ENCODE measurements at regions not wholly inside any gene's neighbourhood (a gene's known extent, or its start where the extent isn't known, plus 50 kb on each side); places are given as distances from the start of the nearest gene placed in this dataset.
"Not testable (repeated sequence)": the region's sequence is repeated elsewhere in the genome, so short reads cannot be mapped to it uniquely, and the experiment has no call there.

GRCh38 chr22:27588268-27588667 is 213.3 kb downstream of the MN1 start:
- intact Hi-C loops (cut with DNase I) = no loop called here
- no peak for ATAC-seq
- no peak for DNase-seq

- intact Hi-C loops (cut with DNase I) = no loop called here
- DNase-seq = no peak
- no peak for ATAC-seq
Measured at GRCh38 chr22:27588915-27589314, 212.6 kb downstream of the MN1 start.

- intact Hi-C loops (cut with DNase I) = no loop called here
Measured at GRCh38 chr22:27591060-27591459, 210.5 kb downstream of the MN1 start.

DNA sequence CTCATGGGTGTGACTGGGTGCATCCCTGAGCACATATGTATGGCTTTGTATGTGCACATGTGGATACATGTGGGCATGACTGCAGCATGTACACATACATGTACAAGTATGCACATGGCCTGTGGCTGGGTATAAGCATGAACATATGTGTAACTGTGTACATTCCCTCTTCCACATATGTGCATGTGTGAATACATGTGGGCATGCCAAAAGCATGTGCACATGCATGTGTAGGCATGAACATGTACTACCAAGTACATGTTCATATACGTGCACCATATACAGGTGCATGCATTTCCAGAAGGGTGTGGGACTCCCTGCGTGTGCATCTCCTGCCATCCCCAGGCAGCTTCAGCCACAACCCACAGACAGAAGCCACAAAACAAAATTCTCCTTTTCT is 208.2 kb downstream of the MN1 start:
- intact Hi-C loops (cut with DNase I) = no loop called here
- DNase-seq (no peak), ATAC-seq (no peak)

More at GRCh38 chr22:27591060-27591459, 210.5 kb downstream of the MN1 start:
- peak; percentile 86 to 92 for ATAC-seq
- DNase-seq = peak; percentile 56

- ATAC-seq (no peak), DNase-seq (no peak)
- intact Hi-C loops (cut with DNase I) = no loop called here
Measured at GRCh38 chr22:27594020-27594419, 207.5 kb downstream of the MN1 start.

DNA sequence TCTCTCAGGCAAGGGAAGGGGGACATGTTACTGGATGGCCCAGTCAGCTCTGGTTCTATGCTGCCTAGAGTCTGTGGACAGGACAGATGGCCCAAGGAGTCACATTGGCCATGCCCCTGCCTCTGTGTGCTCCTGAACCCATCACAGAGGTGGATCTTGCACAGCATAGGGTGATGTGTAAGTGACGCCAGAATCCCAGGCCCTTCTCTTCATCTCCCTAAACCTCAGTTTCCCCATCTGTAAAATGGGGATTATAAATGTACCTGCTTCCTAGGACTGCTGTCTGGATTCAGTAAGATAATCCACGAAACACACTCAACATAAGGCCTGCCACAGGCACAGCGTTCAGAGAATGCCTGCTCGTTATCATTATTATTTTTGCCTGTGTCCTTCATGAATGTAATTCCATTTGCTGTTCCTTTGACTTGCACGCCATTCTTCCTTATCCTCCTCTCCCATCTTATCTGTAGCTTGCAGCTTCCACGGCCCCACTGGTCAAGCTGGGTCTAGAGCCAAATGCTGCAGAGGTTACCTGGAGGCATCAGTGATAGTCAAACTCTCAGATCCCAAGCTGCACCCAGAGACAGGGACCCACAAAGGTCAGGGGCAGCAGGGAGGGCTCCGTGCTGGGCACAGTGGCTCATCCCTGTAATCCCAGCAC is 207.0 kb downstream of the MN1 start:
- ATAC-seq = no peak
- no peak for DNase-seq
- intact Hi-C loops (cut with DNase I) = no loop called here

DNA sequence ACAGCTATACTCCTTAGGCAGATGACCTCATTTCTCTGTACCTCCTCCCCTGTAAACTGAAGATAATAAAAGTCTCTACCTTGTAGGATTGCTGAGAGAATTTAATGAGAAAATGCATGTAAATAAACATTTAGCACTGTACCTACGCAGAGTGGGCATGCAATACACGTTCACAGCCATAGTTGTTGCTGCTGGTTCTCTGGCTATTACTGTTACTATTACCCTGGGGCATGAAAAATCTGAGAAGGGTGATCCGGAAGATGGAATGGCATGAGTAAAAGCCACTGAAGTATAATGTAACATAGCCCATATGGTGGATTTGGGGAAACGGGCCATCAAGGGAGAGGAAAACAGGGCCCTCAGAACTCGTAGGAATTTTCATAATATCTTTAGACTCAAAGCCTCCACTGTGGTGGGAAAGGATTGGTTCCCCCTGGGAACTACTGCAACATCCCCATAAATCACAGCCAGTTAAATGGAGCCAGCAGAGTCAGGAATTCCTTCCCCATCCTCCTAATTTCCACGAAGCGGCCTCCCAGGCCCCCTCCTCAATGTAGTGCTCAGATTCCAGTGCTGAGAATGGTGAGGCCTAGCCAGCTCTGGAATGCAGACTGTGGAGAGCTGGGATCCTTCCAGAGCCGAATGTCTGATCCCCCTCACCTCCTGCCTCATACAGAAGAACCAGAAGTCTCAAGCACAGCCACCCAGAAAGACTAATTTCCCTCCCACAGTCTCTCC is 205.3 kb downstream of the MN1 start:
- no peak for ATAC-seq

DNA sequence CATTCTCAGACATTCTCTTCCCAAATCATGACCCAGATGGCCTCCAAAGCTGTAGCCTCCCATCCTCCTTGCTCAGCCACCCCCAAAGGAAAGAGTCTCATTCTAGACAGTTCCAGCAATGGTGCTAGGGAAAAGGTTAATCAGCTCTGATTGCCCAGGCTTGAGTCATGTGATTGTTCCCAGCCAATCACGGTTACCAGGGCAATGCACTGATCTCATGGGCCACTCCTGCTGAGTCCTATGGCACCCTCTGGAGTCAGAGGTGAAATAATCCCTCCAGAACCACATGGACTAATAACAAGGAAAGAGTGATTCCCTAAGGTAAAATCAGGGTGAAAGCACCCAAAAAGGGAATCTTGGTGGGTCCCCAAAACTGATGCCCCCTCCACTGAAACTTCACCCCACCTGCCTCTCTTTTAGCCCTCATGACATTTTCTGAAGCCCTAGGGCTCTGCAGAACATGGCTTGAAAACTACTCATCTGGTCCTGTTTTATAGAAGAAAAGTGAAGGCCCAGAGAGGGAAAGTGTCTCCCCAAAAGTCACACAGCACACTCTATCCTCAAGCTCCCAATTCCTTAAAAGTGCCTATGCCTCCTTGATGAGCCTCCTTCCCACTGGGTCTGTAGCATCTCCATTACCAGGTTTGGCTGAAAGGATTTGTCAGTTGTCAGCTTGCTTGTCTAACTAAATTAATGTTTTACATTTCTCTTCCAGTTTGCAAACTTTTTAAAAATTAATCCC is 203.7 kb downstream of the MN1 start:
- DNase-seq (no peak), ATAC-seq (no peak)
- intact Hi-C loops (cut with DNase I) = no loop called here

More for the DNA sequence above, 205.3 kb downstream of the MN1 start:
- intact Hi-C loops (cut with DNase I) = no loop called here
- DNase-seq = no peak

DNA sequence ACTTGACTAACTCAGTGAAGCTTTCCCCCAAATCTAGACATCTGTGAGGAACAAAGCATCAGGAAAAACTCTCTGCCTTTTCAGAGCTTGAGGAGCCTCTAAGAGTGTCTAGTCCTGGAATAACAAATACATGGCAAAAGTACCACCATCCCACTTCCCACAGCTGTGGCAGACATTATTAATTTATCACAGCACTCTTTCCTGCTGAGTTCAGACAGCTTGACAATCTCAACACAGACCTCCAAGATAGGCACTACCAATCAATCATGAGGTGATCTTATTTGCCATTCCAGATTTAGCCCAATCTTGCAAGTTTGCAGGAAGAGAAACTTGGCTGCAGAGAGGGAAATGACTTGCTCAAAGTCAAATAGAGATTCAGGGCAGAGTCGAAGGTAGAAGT is 202.8 kb downstream of the MN1 start:
- intact Hi-C loops (cut with DNase I) = no loop called here
- no peak for DNase-seq
- no peak for ATAC-seq

DNA sequence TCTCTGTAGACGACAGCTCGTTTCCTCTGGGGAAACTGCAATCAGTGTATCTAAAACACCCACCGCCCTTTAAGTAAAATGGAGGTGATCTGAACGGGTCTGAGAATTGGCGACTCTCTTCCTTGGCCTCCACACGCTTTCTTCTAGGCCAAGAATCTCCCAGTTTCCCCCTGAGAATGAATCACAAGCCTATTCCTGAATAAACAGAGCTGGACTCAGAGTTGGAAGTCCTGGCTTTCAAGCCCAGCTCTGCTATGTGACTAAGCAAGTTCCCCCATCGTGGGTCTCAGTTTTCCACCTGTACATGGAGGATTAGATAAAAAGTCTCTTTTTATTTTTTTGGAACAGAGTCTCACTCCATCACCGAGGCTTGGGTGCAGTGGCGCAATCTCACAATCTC is 200.4 kb downstream of the MN1 start:
- intact Hi-C loops (cut with DNase I) = no loop called here
- peak; percentile 38 to 55 for ATAC-seq
- DNase-seq = no peak

DNA sequence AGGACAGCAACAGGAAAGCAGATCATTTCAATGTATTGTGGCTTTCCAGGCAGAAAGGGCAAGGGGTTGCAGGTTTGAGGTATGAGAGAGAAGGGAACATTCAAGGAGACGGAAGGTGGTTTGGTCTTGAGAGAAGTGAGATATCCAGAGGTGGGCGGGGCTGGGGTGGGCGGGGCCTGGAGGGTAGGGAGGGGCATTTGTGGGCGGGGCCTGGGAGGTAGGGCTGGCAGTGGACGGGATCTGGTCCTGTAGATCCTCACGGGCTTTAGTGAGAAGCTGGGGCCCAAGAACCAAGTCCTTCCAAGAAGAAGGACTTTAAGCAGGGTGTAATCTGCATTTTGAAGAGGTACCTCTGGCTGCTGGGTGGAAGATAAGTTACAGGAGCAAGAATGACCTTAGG is 199.2 kb downstream of the MN1 start:
- ATAC-seq = no peak
- intact Hi-C loops (cut with DNase I) = no loop called here
- DNase-seq = no peak

DNA sequence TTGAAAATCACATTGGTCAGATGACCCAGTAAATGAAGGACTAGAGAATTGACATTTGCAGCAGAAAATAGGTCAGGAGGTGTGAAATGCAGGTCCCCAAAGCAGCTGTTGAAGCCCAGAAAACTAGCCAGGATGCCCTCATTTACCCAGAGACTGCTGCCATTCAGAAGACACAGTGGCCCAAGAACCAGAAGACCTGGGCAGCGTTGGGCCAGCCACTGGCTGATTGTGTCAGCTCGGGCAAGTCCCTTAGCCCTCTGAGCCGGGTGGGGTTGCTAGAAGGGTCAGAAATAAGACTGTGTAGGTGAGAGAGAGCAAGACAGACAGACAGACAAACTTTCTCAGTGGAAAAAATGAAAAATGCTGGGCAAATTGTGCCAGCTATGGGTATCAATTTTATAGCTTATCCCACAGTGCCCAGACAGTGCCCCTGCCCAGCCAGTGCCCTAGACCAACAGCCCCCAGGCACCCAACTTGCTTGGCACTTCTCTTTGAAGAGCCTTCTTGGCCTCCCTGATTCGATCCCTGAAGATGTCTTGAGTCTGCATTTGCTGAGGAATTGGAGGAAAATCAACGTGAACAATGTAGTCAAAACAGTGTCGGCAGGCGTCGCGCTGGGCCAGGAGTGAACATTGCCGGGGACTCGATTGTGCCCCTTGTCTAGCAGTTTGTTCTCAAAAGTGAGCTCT is 198.3 kb downstream of the MN1 start:
- intact Hi-C loops (cut with DNase I) = no loop called here
- ATAC-seq = no peak

DNA sequence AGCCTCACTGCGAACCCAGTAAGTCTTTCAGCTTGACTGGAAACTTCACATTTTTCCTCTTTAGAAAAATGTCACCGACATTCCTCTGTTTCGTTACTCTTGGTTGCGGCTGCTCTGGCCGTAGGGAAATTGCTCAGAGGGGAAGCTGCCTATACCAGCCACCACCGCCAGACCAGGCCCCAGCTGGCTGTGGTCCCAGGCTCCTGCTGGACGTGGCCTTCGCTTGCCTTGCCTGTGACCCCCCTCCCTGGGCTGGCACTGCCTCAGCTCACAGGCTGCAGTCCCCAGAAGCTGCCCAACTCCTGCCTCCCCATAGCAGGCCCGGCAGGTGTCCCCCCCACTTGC is 197.8 kb downstream of the MN1 start:
- no peak for ATAC-seq
- intact Hi-C loops (cut with DNase I) = no loop called here
- DNase-seq = peak; percentile 47

More for the DNA sequence above, 198.3 kb downstream of the MN1 start:
- DNase-seq = no peak

GRCh38 chr22:27605390-27605789 is 196.2 kb downstream of the MN1 start:
- DNase-seq = no peak
- intact Hi-C loops (cut with DNase I) = no loop called here
- ATAC-seq = no peak

DNA sequence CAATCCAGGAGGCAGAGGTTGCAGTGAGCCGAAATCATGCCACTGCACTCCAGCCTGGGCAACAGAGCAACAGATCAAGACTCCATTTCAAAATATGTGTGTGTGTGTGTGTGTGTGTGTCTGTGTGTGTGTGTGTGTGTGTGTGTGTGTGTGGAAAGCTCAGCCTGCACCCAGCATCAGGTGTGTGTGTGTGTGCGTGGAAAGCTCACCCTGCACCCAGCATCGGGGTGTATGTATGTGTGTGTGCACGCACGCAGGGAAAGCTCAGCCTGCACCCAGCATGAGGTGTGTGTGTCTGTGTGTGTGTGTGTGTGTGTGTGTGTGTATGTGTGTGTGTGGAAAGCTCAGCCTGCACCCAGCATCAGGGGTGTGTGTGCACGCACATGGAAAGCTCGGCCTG is 193.8 kb downstream of the MN1 start:
- intact Hi-C loops (cut with DNase I); ATAC-seq; DNase-seq: not testable (repeated sequence)

- no peak for DNase-seq
- intact Hi-C loops (cut with DNase I) = no loop called here
- no peak for ATAC-seq
Measured at GRCh38 chr22:27609451-27609888, 192.1 kb downstream of the MN1 start.

GRCh38 chr22:27610164-27610563 is 191.4 kb downstream of the MN1 start:
- ATAC-seq; intact Hi-C loops (cut with DNase I); DNase-seq: not testable (repeated sequence)

DNA sequence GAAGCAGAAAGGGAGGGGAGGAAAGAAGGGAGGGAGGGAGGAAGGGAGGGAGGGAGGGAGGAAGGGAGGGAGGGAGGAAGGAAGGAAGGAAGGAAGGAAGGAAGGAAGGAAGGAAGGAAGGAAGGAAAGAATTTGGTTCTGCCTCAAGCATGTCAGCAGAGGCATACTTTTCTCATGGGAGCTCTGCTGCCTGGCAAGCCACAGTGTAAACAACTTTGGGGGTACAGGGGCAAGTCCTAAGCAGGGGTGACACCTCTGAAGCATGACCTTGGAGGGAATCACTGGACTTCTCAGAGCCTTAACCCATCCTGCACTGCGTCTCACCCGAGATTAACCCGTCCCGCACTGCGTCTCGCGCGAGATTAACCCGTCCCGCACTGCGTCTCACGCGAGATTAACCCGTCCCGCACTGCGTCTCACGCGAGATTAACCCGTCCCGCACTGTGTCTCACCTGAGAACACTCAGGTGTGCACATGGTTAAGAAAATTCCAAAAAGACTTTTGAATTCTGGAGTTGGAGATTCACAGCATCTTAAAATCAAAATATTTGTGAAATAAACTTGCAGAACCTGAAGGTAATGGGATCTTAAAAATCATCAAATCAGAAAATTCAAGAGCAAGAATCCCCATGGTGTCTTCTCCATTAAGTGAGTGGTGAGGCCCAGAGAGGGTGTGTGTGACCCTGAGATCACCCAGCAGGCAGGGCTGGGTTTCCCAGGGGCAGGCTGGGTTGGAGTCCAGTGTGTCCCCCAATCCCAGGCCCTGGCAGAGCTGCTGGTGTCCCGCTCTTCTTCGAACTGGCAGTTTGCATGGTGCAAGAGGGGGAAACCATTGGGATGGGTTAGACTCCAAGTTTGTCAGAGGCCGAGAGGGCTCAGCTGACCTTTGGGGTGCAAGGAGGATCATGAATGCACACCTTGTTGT is 190.4 kb downstream of the MN1 start:
- no peak for ATAC-seq

DNA sequence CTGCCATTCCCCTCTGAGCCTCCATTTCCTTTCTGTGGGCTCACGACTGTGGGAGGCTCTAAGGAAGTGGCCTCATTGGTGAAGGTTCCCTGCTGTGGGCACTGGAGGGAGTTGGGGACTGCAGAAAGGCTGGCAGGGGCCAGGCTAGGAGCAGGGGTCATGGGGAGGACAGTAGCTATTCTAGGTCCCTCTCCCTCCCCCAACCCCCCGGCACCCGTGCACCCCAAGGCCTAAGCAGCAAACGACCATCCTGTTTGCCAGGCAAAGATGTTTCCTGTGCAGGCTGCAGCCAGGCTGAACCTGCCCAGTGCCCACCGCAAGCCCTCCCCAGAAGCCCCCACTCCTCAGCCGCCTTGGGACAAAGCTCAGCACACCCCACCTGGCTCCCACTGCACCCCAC is 189.4 kb downstream of the MN1 start:
- DNase-seq = no peak
- intact Hi-C loops (cut with DNase I) = no loop called here
- no peak for ATAC-seq

More for the DNA sequence above, 190.4 kb downstream of the MN1 start:
- no peak for DNase-seq
- intact Hi-C loops (cut with DNase I) = no loop called here
